HG03025 (cell line): ENCODE measurements at regions not wholly inside any gene's neighbourhood (a gene's known extent, or its start where the extent isn't known, plus 50 kb on each side); places are given as distances from the start of the nearest gene placed in this dataset.

Experiments used
- ATAC-seq: cut with Tn5 transposase; IDR thresholded peaks from one replicate; pipeline ENCODE4 v1.9.1; 2021; ENCODE audit warnings: mild to moderate bottlenecking, moderate library complexity; ENCODE audit not compliant: unreplicated experiment, low FRiP score

GRCh38 chrX:139297638-139298037, 232.9 kb upstream of the F9 start:
- no peak for ATAC-seq

DNA sequence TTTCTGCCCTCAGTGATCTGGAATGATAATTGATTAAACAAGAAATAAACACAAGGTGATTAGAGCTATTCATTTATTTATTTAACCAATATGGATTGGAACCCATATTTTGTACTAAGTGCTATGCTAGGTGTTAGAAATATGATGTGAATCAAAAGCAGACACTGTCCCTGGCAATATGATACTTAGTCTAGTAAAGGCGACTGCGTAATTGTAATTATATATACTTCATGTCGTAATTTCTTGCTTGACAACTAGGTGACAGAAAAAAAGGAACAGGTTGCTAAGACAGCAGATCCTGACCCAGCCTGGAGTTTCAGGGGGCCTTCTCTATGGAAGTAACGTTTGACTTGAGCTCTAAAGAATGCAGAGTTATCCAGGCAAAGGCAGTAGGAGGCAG, 236.5 kb upstream of the F9 start:
- ATAC-seq = no peak

GRCh38 chrX:139290310-139290709, 240.2 kb upstream of the F9 start:
- ATAC-seq = peak; percentile 72

DNA sequence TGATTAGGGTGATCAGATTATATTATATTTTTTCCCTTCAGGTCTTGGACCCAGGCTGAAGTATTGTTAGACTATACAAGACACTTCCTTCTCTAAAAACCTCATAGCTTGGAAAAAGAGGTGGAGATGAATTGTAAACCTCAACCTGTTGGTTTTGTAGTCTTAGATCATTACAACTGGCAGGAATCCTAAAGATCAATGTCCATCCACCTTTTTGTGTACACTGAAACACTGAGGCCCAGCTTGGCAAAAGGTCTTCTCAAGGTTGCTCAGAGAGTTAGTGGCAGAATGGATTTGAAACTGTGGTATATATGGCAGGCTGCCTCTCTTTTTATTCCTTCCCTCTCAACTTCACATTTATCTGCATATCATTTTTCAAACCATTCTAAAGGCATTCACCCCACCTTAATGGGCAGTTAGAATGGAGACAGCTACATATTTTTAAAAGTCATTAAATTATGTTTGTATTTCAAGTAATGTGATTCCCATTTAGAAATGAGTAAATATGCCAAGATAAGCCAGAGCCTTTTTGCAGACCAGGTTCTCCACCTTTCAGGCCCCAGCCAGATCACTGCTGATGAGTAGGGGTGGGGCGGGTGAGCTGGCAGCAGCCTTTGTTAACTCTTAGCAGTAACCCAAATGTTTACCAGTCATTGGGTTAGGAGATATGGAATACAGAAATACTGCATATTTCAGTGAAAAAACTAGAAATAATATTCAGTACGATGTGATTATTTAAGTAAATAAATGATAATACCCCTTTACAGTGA, 243.2 kb upstream of the F9 start:
- ATAC-seq = no peak

DNA sequence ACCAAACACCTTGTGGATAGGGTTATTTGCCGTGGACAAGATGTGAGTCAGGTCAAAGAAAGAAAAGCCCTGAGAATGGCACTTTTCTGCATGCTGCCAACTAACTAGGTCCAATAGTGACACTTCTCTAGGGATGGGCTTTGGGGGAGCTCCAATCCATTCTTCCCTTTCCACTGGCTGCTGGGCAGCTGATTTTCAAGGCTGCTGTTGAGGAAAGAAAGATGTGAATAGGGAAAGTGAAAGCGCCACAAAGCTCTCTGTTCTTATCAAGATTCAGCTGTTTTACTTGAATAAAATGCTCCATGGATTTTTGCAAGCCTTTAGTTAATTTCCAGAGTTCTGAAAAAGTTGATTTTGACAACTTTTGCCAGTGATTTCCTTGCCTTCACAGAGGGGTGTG, 244.2 kb upstream of the F9 start:
- ATAC-seq = no peak

GRCh38 chrX:139267851-139268250, 262.7 kb upstream of the F9 start:
- ATAC-seq = no peak

DNA sequence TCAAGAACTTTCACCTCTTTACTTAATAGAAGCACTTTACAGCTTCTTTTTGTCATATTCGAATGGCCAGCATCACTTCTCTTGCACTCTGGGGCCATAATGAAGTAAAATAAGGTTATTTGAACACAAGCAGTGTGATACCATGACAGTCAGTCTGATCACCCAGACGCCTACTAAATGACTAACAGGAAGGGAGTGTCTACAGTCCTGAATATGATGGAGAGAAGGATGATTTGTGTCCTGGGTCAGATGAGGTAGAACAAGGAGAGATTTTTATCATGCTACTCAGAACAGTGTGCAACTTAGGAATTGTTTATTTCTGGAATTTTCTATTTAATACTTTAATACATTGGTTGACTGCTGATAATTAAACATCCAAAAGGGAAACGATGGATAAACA, 284.2 kb upstream of the F9 start:
- ATAC-seq = no peak

GRCh38 chrX:139237141-139237540, 293.4 kb upstream of the F9 start:
- ATAC-seq = no peak

DNA sequence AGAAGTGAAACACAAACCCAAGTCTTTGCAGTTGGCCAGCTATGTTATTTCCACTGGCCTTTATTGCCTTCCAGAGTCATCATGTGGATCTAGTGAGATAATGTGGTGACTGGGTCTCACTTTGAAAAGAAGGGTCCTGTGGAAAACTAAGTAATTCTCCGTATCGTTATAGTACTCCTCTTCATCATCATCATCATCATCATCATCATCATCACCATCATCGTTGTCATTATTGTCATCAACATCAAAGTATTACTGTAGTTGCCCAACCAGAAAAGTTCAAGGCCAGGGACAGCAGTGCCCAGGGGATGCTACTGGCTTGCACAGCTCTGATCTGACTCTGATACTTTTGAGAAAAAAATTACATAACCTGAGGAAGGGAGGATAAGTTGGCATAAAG, 295.6 kb upstream of the F9 start:
- ATAC-seq = no peak

DNA sequence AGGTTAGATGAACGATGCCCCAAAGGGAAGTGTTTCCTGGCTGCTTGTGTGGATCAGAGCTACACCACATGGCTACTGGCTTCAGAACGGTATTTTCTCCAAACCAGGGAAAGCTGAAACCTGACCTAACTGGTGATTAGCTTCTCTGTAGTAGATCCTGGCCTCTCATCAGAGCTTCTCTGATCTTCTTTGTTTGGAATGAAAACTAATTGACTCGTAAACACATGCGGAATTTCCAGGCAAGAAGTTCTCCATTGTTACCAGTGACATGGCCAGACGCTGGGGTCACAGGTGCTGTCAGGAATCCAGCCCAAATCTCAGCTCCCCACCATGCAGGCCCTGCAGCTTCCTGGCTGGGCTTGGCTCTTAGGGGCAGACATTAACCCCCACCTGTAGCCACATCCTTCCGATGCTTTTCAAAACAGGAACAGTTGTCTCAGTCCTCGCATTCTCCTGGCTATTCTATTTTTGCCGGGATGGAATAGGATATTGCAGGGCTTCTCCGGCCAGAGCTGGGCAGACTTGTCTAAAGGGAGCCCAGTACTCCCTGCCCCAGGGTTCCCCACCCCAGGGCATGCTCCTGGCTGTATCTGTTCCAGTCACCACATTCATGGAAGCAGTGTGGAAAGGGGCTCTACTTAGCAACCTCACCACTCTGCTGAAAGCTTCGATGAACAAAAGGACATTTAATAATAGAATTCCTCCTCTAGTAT, 305.4 kb upstream of the F9 start:
- ATAC-seq = no peak

DNA sequence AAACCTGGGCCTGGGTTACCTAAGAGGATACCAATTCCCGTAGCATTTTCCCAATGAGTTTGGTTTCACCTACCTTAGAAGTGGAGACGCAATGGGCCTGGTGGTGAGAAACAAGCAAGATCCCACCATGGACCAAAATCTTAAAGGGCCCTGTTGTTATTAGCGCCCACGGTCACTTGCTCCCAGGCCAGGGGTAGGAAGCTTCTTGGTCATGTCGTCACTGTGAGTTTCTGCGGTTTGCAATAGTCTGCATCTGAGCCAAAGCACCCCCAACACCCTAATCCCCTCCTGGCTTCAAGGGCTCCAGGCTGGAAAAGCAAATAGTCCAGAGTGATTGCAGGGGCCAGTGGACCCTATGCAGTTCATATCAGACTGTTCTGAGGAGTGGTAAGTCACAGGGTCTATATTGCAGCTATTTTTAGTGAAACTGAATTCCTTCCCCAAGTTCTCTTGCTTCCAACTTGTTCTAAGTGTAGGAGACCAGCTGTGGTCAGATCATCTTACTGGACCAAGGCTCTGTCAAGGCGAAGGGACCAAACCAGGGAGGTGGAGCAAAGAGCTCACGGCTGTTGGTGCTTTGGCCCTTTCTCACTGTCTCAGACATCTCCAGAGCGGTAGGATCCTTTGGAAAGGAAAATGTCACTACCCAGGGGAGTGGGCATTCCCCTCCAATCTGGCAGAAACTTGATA, 307.9 kb upstream of the F9 start:
- ATAC-seq = no peak

DNA sequence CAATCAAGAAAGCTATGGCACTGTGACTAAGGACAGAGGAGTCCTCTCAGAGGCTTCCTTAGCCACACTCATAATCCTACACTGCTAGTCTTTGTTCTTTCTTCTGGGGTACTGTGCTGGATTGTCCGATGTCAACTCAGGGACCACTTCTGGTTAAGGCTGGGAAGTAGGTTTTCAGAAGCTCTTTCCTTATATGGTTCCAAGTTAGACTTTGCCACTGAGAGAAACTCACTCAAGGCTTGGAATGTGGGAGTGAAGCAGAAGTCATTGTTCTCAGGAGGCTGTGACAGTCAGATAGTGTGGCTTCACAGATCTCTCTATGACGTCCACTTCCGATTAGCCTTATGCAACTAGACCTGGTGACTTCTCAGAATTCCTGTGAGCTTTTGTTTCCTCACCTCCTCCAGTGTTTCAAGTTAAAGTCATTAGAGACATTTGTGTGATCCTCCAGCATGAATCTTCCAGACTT, 317.3 kb upstream of the F9 start:
- ATAC-seq = no peak

GRCh38 chrX:139211568-139212182, 318.9 kb upstream of the F9 start:
- no peak for ATAC-seq

DNA sequence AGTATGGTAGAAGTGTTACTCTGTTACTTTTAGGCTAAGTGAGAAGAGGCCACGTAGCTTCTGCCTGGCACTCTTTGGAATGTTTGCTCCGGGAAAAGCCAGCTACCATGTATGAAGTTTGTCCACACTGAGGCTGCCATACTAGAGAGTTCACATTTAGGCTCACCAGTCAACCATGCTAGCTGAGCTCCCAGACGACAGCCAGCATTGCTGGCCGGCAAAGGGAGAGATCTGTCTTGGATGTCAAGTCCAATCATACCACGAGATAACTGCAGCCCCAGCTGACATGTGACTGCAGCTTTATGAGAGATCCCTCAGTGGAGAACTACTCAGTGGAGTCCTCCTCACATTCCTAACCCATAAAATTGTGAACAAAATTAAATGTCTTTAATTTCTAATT, 321.2 kb upstream of the F9 start:
- ATAC-seq = no peak

DNA sequence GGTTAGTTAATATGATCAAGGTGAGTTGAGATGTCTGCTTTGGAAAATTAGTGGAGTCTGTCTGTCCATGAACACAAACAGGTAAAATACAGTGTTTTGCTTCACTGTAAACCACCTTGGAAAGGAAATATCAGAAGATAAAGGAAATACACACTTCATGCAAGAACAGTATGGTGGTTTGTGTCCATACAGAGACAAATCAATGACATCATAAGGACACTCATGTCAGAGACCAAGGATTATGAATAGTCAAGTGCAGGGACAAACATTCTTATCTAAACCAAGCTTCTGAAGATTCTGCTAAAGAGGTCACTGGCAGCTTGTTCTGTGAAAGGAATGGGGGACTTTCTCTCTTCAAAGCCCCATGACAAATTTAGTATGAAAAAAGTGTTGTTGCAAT, 322.9 kb upstream of the F9 start:
- no peak for ATAC-seq

DNA sequence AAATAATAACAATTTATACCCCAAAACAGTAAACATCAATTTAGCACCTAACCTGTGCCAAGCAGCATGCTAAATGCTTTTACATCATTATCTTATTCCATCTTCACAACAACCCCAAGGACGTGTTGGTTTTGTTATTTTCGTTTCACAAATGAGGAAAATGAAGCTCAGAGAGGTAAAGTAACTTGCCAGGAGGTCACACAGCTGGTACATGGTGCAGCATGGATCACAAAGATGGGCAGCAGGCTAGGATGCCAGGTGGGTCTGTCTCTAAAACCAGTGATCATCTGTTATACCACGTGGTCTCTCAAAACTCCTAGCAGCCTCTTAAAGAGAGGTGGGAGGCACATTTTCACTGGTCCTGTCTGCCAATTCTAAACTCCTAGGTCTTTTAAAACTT, 323.6 kb upstream of the F9 start:
- no peak for ATAC-seq

DNA sequence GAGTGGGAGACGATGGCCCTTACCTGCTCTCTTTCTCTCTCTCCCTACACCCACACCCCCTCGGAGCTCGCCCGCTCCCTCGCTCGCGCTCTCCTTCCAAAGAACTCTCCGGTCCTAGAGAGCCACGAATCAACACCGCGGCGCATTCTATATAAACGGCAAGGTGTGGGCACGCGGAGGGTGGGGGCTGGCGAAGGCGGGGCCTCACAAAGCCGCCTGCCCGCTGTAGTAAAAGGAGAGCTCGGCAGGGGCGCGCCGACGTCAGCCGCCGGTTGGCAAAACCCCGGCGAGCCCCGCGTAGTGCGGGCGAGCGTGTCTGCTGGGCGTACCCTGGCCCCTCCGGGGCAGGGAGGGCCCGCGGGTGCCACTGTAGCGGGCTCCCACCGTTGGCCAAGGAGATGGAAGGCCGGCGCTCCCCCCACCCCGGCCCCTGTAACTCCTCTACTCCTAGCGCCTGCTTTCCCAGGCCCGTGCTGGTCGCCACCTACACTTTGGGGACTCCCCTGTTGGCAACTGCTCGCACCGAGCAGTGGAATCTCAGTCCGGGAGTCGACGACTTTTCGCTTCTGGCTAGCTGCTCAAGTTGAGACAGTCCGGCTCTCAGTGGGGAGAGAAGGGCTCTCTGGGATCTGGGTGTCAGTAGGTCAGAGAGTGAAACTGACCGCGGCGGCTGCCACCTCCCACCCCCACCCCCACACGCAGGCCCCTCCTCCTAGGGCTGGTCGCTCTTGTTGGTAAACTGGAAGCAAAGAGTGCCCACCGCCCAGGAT, 325.5 kb upstream of the F9 start:
- ATAC-seq = no peak

DNA sequence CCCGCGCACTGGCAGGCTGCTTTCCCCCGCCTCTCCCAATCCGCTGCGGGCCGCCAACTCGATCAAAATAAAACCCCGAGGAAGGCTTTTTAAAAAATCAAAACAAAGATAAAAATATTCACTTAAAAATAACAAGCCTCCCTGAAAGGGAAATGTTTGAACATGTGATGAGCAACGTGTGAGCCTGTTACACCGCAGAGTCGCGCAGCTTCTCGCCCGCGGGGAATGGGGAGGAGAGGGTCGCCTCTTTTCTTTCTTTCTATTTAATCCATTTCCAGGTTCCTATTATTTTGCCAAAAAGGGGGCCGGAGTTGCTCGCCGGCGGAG, 326.0 kb upstream of the F9 start:
- ATAC-seq = no peak

GRCh38 chrX:139203651-139204570, 326.6 kb upstream of the F9 start:
- ATAC-seq = no peak
